GM19463 (cell line): ENCODE measurements at regions not wholly inside any gene's neighbourhood (a gene's known extent, or its start where the extent isn't known, plus 50 kb on each side); places are given as distances from the start of the nearest gene placed in this dataset.
"Not testable (repeated sequence)": the region's sequence is repeated elsewhere in the genome, so short reads cannot be mapped to it uniquely, and the experiment has no call there.

Source experiments
- ATAC-seq: cut with Tn5 transposase; IDR thresholded peaks from one replicate; pipeline ENCODE4 v1.9.1; 2021; ENCODE audit warnings: mild to moderate bottlenecking, moderate library complexity; ENCODE audit not compliant: unreplicated experiment

DNA sequence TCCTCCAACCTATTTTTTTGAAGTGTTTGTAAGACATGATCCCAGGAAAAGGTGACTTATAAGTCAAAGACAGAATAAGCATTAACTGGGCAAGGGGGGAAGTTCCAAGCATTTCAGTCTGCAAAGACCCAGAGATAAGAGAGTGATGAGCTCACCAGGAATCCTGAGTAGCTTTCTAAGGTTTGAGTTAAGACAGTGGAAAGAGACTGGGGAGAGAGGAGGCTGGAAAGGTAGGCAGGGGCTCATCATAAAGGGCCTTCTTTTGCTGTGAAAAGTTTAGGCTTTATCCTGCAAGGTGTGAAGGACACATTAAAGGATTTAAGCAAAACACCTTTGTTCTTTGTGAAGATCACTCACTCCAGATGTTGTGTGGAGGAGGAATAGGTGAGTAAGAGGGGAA lies 438.8 kb downstream of the CHL1 start:
- ATAC-seq: no peak

DNA sequence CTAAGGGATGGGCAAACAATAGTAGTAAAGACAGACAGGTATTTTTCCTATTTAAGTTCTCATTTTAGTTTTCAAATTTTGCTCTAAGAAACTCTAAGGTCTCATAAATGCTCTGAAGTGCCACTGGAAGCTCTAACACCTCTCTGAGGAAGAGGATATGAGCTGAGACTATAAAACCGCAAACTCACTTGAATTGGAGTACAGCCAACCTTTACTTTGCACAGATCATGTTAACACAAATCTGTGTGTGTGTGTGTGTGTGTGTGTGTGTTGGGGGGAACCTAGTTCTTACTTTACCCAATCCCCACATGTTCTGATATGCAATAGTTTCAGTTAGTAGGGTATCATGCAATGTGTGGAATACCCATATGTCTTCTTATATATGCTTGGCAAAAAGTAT lies 446.8 kb downstream of the CHL1 start:
- no peak for ATAC-seq

DNA sequence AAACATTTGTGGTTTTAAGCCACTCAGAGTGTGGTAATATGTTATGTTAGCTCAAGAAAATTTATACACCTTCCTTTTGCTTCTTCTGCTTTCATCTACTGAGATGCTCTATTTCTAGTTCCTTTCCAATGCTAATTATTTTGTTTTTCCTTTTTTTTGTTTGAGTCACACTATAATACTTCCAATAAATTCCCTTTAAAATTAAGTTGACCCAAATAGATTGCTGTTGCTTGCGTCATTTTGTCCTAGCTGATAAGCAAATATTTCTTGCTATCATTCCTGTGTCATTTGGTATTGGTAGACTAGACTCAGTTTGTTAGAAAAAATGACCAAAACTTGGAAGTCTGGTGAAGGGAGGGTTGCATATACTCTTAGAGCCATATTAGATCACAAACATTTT lies 437.0 kb upstream of the CNTN6 start:
- ATAC-seq: no peak

DNA sequence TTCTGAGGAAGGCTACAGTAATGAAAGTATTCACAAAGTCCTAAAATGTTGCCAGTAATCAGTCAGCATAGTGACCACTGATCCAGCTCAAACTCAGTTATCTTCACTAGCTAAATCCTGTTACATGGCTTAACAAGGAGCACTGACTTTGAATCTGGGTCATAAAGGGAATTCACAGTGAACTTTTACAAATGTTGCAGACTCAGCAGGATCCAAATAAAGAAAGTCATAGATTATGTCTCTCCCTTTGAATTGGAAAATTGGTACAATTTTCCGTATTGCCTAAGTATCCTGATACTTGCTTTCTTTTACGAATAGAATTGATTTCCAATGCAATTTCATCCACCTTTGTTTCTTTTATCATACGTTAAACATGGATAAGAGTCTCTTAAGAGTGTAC lies 431.5 kb upstream of the CNTN6 start:
- ATAC-seq: no peak

DNA sequence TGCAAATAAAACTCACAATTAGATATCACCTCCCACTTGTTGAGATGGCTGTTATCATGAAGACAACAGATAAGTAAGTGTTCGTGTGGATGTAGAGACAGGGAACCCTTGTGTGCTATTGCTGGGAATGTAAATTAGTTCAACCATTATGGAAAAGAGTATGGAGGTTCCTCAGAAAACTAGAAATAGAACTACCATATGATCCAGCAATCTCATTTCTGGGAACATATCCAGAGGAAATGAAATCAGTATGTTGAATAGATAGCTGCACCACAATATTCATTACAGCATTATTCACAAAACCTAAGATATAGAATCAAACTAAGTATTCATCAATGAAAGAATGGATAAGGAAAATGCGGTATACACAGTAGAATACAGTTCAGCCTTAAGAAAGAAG lies 418.7 kb upstream of the CNTN6 start:
- ATAC-seq: no peak

DNA sequence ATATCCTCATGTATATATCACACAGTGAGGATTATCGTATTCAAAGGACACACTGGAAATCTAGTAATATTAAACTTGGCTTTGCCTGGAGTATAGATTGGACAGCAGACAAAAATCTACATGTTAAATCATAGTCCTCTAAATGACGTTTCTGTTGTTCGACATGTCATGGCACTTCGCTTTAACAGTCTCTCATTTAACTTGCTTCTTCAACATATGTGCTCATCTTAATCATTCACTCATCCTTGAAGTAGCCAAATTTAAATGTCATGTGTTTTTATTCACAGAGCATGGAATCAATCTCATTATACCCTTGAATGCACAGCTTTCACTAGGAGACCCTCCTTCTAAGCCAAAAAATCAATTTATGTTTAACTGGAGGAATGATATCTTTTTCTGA lies 417.0 kb upstream of the CNTN6 start:
- no peak for ATAC-seq

DNA sequence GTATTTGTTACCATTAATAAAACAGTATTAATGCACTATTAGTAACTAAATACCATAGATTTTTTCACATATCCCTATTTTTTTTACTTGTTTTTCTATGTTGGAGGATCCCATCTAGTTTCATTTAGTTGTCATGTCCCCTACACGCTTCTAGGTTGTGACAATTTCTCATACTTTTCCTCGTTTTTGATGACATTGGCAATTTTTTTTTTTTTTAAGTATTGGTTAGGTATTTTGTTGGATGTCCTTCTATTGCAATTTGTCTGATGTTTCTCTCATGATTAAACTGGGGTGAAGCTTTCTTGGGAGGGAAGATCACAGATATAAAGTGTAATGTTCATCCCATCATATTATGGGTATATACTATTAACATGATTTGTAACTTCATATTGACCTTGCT lies 409.1 kb upstream of the CNTN6 start:
- no peak for ATAC-seq

DNA sequence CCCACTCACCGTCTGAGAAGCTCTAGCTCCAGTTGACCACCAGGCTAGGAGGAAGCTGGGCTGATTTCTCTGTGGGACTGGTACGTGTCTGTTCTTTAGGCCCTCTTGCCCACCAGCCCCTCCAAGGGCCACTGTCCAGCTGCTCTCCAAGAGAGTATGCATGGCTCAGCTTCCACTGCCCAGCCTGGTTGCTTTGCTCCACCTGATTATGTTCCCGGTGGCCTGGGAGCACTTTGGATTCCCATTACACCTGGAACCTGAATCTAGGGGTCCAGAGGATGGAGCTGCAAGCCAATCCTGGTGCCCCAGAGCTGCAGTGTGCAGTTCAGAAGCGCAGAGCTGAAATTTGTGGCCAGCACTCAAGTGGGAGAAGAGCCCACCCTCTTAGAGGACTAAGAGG lies 402.1 kb upstream of the CNTN6 start:
- ATAC-seq: no peak

DNA sequence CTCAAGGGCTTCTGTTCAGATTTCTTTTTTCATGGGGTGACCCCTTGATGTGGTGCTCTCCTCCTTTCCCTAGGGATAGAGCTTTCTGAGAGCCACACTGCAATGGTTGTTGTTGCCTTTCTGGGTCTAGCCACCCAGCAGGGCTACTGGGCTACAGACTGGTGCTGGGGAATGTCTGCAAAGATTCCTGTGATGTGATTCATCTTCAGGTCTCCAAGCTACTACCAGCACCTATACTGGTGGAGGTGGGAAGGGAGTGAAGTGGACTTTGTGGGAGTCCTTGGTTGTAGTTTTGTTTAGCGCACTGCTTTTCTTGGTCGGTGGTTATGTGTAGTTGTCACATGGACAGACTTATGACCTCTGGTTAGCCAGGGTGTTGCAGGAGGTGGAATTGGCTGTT lies 392.3 kb upstream of the CNTN6 start:
- no peak for ATAC-seq

DNA sequence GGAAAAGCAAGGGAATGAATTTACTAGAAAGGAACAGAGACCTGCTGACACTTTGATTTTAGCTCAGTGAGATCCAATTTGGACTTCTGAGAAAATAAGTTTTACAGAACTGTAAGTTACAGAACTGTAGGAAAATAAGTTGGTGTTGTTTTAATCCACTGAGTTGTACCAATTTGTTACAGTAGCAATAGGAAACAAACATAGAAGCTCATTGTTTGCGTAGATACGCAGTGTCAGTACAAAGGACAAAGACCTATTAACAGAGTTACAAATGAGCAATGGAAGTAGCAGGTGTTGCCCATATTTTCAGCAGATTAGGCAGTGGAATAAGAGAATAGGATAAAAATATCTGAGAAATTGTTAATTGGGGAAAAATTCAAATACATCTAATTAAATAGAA lies 385.8 kb upstream of the CNTN6 start:
- no peak for ATAC-seq

DNA sequence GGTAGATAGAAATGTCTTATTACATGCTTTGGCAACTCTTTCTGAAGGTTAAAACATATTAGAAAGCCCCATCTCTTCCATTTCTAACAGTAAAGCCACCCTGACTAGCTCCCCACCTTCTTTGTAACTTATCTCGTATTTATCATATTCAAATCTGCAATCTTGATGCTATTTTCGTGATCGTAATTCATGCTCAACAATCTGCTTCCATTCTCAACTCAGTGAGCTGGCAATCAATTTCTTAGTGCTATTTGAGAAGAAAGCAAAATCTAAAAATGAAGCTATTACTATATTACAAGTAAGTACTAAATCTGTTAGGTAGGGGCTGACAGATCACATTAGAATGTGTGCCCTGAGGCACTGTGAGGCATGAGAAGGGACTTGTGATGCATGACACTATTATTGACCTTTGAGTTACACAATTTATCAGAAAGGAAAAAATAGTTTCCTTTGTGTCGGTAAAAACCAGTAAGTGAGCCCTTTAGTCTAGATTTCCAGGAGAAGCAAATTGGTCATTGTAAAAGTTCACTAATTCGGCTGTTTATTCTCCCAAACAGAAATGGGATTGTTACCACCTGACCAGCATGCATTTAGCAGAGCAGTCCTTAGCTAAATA lies 379.7 kb upstream of the CNTN6 start:
- ATAC-seq: no peak

DNA sequence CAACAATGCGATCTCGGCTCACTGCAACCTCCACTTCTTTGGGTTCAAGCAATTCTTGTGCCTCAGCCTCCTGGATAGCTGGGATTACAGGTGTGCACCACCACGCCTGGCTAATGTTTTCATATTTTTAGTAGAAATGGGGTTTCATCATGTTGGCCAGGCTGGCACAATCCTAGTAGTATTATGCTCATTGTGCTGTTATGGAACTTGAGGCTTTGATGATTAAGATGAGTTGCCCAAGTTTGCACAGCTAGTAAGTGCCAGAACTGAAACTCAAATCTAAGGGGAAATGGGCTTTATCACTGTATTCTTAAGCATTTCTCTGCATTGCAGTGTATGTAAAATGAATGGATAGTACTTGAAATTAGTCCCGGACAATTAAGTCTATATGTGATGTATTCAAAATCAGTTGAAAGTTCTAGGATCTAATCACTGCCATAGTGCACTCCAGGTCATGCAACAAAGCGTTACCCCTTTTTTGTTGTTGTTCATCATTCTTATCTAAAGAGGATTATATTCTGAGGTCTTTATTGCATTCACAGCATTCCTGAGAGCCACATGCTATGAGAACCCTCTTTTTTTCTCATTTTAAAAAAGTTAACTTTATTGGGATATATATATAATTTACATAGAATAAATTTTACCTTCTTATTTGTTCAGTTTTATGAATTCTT lies 378.7 kb upstream of the CNTN6 start:
- ATAC-seq: no peak

DNA sequence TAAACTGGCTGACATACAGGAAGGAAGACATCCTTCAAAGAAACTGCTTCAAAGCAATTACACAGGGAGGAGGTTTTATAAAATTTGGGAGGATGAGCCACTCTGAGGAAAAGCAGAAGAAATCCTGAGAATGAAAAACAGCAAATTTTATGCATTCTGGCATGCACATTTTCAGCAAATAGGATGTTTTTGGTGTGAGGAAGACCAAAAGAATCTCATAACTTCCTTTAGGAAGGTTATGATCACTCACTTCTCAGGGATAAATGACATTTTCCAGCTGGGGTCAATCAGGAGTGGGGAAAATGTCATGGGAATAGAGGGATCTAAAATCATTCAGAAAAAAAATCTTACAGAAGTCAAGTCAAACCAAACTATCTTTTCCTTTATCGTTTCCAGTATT lies 371.7 kb upstream of the CNTN6 start:
- ATAC-seq: no peak

DNA sequence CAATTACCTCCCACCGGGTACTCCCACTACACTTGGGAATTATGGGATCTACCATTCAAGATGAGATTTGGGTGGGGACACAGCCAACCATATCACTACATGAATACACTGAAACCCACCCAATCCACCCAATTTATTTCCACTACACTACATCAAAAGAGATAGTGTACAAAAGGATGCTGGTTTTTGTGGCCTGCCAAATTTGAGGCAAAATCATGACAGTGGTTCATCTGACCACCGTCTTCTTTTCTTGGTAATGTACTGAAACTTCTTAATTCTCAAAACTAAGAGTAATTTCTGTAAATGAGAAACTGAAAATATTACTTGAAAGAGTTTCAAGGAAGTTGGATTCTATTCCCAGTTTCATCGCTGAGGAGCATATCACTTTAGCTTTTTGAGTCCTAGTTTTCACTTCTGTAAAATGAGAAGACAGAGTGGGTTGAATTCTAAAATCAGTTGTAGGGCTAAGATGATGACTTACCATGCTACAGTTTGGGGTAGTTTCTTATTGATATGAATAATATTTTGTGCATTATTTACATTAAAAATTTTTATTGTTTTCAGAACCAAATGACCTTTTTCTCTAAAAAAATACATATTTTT lies 360.4 kb upstream of the CNTN6 start:
- ATAC-seq: no peak

DNA sequence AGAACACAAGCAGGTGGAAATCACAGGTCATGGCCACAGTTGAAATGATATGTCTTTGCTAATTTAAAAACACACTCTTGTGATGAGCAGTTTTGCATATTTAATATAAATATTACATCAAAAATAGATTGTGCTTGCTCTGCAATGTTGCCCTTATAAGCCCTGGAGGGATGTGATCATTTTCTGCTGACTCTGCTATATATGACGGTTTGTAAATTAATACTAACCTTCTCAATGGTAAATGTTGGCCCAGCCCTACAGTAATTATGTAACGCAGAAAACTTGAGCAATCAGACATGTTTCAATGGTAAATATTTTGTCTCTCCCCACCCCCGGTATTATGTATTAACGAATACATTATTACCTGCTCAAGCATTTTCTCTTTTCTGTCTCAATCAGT lies 359.5 kb upstream of the CNTN6 start:
- no peak for ATAC-seq

DNA sequence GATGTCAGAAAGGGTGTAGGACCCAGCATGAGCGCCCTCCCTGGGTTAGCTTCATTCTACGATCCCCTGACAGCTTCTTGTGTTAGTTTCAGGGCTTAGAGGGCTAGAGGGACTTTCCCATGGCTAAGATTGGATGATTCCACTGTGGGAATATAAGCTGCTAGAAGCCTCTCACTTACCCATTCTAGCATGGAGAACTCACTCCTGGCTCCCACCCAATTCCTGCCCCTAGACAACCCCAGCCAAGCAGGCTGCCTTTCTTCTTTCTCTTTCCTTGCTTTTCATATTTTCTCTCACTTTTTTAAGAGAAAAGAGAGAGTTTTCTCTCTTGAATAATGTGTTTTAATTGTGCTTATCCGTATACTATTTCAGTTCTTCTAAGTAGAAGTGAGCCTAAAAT lies 335.1 kb upstream of the CNTN6 start:
- no peak for ATAC-seq

DNA sequence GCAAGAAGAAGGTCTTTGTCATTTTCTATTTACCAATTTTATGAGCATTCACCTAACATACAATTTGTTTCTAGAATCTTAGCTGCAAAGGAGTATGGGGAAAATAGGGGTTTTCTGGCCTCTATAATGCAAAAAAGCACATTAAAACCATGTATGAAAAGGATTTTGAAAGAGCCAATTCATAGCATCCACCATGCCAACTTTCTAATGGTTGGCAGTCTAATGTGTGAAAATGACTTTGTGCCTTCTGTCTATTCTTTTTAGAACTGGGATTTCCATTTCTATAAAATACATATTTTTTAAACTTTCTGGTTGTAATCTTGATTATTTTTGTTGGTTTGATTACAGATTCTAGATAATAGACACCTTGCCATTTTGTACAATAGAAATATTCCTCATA lies 333.7 kb upstream of the CNTN6 start:
- ATAC-seq: no peak

DNA sequence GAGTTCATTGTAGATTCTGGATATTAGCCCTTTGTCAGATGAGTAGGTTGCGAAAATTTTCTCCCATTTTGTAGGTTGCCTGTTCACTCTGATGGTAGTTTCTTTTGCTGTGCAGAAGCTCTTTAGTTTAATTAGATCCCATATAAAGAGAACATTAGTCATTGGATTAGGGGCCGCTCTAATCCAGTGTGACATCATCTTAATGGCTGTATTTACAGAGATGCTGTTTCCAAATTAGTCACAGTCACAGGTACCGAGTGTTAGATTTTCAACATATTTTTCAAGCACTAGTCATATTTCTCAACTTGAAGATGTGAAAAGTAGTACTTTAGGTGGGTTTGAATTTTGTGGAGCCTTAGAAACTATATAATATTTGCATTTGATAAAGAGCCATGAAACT lies 319.4 kb upstream of the CNTN6 start:
- ATAC-seq: not testable (repeated sequence)

DNA sequence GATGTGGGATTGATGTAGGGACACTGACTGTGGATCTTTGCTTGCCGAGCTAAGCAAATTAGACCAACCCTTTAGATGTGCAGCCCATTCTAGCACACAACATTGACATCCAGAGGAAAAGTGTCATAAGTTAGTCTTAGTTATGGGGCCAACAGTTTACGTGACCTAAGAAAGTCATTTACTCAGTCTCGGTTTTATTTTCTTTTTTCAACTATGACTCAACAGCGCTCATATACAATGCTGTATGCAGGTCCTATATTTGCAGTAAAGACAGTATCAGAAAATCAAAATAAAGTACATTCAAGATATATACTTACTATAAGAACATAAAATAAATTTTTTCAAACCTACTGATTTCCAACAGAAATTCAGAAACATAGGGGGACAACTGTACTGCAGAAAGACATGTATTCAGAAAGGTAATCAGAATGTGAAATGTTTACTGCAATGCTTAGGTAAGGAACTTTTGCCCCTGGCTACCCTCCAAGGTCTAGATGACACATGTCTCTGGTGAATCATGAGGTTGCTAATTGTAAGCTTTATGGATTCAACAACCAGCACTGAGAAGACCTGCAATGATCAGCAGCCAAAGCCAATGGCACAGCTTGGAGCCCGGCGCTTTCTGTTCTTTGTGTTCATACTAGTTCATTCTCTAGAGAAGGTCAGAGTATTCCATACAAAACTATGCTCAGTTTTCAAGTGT lies 317.5 kb upstream of the CNTN6 start:
- no peak for ATAC-seq

DNA sequence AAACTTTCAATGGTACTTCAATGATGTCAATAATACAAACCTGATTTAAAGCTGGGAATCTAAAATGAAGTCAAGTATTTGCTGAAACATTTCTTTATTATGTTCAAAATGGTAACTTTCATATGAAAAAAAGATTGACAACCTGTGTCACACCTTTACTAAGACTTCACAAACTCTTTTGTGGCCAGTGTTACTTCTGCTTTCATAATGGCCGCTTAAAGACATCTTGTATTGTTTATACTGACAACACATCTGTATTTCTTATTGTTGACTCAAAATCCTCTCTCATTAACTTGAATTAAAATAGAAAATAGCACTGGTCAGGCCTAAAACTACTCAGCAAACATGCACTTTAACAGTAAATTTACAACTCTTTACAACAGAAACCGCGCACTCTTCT lies 312.3 kb upstream of the CNTN6 start:
- ATAC-seq: no peak

DNA sequence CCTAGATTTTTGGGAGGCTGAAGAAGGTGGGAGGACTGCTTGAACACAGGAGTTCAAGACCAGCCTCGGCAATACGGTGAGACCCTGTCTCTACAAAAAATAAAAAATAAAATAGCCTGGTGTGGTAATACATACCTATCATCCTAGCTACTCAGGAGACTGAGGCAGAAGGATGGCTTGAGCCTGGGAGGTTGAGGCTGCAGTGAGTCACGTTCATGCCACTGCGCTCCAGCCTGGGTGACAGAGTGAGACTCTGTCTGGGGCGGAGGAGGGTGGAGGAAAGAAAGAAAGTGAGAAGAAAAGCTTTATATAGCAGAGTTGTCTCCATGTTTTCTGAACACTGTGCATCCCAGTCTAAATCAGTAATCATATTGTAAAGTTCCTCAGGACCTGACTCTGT lies 301.4 kb upstream of the CNTN6 start:
- no peak for ATAC-seq

DNA sequence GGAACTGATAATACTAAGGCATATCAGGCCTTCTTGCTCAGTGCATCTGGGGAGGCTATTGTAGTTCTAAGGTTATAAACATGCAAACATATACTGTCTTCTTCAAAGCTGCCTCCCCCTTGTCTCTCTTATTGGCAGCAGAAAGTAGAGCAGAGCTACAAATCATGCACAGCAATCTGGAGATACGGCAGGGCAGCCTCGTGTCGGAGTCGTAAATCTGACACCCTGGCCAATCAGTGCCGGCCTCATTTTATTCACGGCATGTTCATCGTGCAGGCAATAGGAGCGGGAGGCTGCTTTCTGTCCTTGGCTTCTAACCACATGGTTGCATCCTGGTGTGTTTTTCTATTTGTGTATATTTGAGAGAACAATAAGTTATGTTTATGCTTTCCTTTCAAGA lies 300.2 kb upstream of the CNTN6 start:
- ATAC-seq: no peak
